GM12878 (cell line): ENCODE measurements at regions not wholly inside any gene's neighbourhood (a gene's known extent, or its start where the extent isn't known, plus 50 kb on each side); places are given as distances from the start of the nearest gene placed in this dataset.

ENCODE experiments used
- ATAC-seq: fragments of 200-7000 bp; cut with Tn5 transposase; 3 replicates; pipeline ENCODE4 v1.9.1; 2020; ENCODE audit warnings: mild to moderate bottlenecking, moderate library complexity
- BruUV-seq: library from RNA; stranded (reverse); fragments of 400-500 nt; replicated peaks from 2 replicates; lab custom pipeline; 2021; lab: Mats Ljungman, UMichigan
- CTCF ChIA-PET: fragments of 300-600 bp; sonication (Branson Sonifier 250); formaldehyde crosslinking; extraction: SDS; loops from one replicate; lab custom pipeline; 2021; ENCODE audit warnings: inconsistent platforms; lab: Yijun Ruan, JAX
- POLR2A ChIA-PET: fragments of 350-600 bp; formaldehyde crosslinking; extraction: SDS; loops from one replicate; lab custom pipeline; 2021; ENCODE audit warnings: inconsistent platforms; lab: Charles Lee
- RAD21 ChIA-PET: fragments of 300-600 bp; sonication (Branson Sonifier 250); formaldehyde crosslinking; loops from one replicate; lab custom pipeline; 2023; ENCODE audit warnings: antibody characterized with exemption; ENCODE audit not compliant: unreplicated experiment; lab: Charles Lee
- SMC1A ChIA-PET: fragments of 300-600 bp; sonication (Branson Sonifier 250); formaldehyde crosslinking; loops from one replicate; lab custom pipeline; 2023; ENCODE audit not compliant: unreplicated experiment, uncharacterized antibody; lab: Charles Lee
- DNase-seq: peaks from one replicate; pipeline ENCODE4 v3.0.0-alpha.2; 2011; ENCODE audit warnings: low read depth, low spot score
- FAIRE-seq: peaks from 3 replicates; lab custom pipeline; 2011; peaks lifted over from hg19 to GRCh38; lab: Jason Lieb, UNC
- H2AFZ ChIP-seq: 2 replicates; pipeline ENCODE4 v1.6.0; 2011; ENCODE audit warnings: low read depth, low read length, control low read depth; ENCODE audit not compliant: control insufficient read depth
- H3K27ac ChIP-seq: 2 replicates; pipeline ENCODE4 v1.5.1; 2011; ENCODE audit warnings: control low read depth; ENCODE audit not compliant: control insufficient read depth, insufficient read depth
- H3K27me3 ChIP-seq, 2 experiments: replicated peaks in 1 of 2; 2 replicates each; pipeline versions ENCODE4 v1.6.0 to v1.6.1; 2011; ENCODE audit warnings: low read length in 1 of 2; ENCODE audit not compliant: control insufficient read depth in 2 of 2, insufficient read depth in 2 of 2
- H3K36me3 ChIP-seq, 2 experiments: 2 replicates each; pipeline ENCODE4 v1.5.1; 2011; ENCODE audit warnings: low read length in 1 of 2; ENCODE audit not compliant: control insufficient read depth in 2 of 2, insufficient read depth in 2 of 2
- H3K4me1 ChIP-seq: 2 replicates; pipeline ENCODE4 v1.6.1; 2011; ENCODE audit warnings: mild to moderate bottlenecking, low read length, moderate library complexity, mixed read lengths; ENCODE audit not compliant: control insufficient read depth, insufficient read depth
- H3K4me2 ChIP-seq: 2 replicates; pipeline ENCODE4 v1.6.0; 2011; ENCODE audit warnings: control low read depth; ENCODE audit not compliant: control insufficient read depth, insufficient read depth
- H3K4me3 ChIP-seq: fragments of 200-600 bp; sonication (generic); 2 replicates; pipeline ENCODE4 v1.5.1; 2016
- H3K79me2 ChIP-seq: 2 replicates; pipeline ENCODE4 v1.6.0; 2011; ENCODE audit warnings: low read length; ENCODE audit not compliant: control insufficient read depth, insufficient read depth
- H3K9ac ChIP-seq: 2 replicates; pipeline ENCODE4 v1.8.0; 2011; ENCODE audit warnings: low read length, control low read depth, mixed read lengths; ENCODE audit not compliant: control insufficient read depth, insufficient read depth
- H3K9me3 ChIP-seq: replicated peaks from 3 replicates; pipeline ENCODE4 v1.5.1; 2011; ENCODE audit warnings: mild to moderate bottlenecking, low read length; ENCODE audit not compliant: control insufficient read depth, insufficient read depth
- H4K20me1 ChIP-seq: 2 replicates; pipeline ENCODE4 v1.6.0; 2011; ENCODE audit not compliant: control insufficient read depth, insufficient read depth
- ATF7 ChIP-seq: fragments of 450-650 bp; IDR thresholded peaks from 2 replicates; pipeline ENCODE4 v1.6.1; 2016; ENCODE audit warnings: low read depth, mild to moderate bottlenecking
- CBX5 ChIP-seq: sonication (generic); IDR thresholded peaks from 2 replicates; pipeline ENCODE4 v1.6.1; 2016; ENCODE audit warnings: low read depth, moderate library complexity, mild to moderate bottlenecking, inconsistent platforms
- DPF2 ChIP-seq: fragments of 450-650 bp; IDR thresholded peaks from 2 replicates; pipeline ENCODE4 v1.6.1; 2017; ENCODE audit warnings: mild to moderate bottlenecking
- IRF3 ChIP-seq: fragments of 450-650 bp; IDR thresholded peaks from 2 replicates; pipeline ENCODE4 v1.6.1; 2014; ENCODE audit warnings: mild to moderate bottlenecking
- MEF2A ChIP-seq: IDR thresholded peaks from 2 replicates; pipeline ENCODE4 v1.6.1; 2011; ENCODE audit warnings: low read depth, mild to moderate bottlenecking, low read length, moderate library complexity; ENCODE audit not compliant: insufficient read depth
- RUNX3 ChIP-seq: IDR thresholded peaks from 2 replicates; pipeline ENCODE4 v1.6.1; 2012; ENCODE audit warnings: low read length, inconsistent platforms
- SUPT20H ChIP-seq: IDR thresholded peaks from 2 replicates; pipeline ENCODE4 v1.6.1; 2011; ENCODE audit warnings: low read depth, mild to moderate bottlenecking, low read length, moderate library complexity, borderline replicate concordance; ENCODE audit not compliant: control insufficient read depth
- YBX1 ChIP-seq: fragments of 450-650 bp; IDR thresholded peaks from 2 replicates; pipeline ENCODE4 v1.6.1; 2016; ENCODE audit warnings: antibody characterized with exemption
- ZSCAN29 ChIP-seq: fragments of 450-650 bp; IDR thresholded peaks from 2 replicates; pipeline ENCODE4 v1.6.1; 2017; ENCODE audit warnings: mild to moderate bottlenecking, moderate library complexity
- WGBS: methylation state at CpG from one replicate; pipeline ENCODE4 v1.1.6; 2016; ENCODE audit warnings: low lambda C conversion rate; ENCODE audit not compliant: insufficient replicate concordance, insufficient coverage; ENCODE audit errors: missing lambda C conversion rate; 5-methylcytosine and 5-hydroxymethylcytosine counted together
- in situ Hi-C: fragments of 300-500 bp; cut with MboI; formaldehyde crosslinking; loops from 9 replicates; pipeline ENCODE4 v1.14.3; 2018; ENCODE audit warnings: mixed read lengths
- intact Hi-C: fragments of 100-400 bp; cut with micrococcal nuclease; formaldehyde crosslinking; loops from one replicate; pipeline ENCODE4 v1.14.2; 2022; ENCODE audit not compliant: unreplicated experiment
- TF ChIP-seq, protein P1 (sequence below): fragments of 450-650 bp; IDR thresholded peaks from 2 replicates; pipeline ENCODE4 v1.6.1; 2017; ENCODE audit warnings: mild to moderate bottlenecking, moderate library complexity
- TF ChIP-seq, protein P2 (sequence below): fragments of 450-650 bp; IDR thresholded peaks from 2 replicates; pipeline ENCODE4 v1.6.1; 2017; ENCODE audit warnings: mild to moderate bottlenecking, low read depth, inconsistent platforms; ENCODE audit not compliant: poor library complexity, severe bottlenecking

DNA sequence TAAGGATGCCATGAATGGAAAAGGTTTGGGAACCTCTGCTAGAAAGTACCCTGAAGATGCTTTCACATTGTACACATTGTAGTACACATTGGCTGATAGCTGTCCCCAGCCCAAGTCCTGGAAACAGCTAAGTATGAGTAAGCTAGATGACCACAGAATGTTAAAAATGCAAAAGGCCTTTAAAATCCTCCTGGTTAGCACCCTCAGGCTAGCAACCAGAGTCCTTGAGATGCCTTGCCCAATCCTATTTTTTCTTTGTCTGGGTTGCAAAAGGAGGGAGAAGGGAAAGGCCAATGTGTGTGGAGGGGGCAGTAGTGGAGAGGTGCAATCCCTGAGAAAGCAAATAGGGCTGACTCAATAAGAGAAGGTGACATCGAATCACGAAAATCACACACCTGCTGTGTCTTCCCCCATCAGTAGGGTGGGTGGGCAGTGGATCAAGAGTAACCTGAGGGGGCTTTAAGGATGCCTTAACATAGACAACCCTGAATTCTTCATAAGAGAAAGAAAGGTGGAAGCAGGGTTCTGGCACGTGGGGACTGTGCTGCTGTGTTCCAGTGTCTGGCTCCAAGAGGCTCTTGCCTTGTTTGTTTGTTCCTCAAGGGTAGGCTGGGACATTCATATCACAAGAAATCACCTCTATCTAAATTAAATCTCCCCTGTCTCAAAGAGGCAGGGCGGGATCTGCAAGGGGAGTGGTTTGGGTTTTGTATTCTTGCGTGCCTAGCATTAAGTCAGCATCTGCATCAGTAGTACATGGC lies 266.2 kb upstream of the PLXNA2 start:
- H3K27me3 ChIP-seq, result no peaks in the 10 kb centered on the region
- WGBS, result 20% methylated on average over 5 of the region's 5 CpGs
- H3K9ac ChIP-seq, result no peak overlapping the region
- no TSS peak for BruUV-seq
- no peak overlapping the region for H2AFZ ChIP-seq
- RAD21 ChIA-PET, result no interaction called here
- H3K79me2 ChIP-seq, result no peaks in the 10 kb centered on the region
- H3K4me2 ChIP-seq, result no peak overlapping the region
- H3K4me3 ChIP-seq, result no peak overlapping the region
- TF ChIP-seq IRF3, result no peak
- TF ChIP-seq CBX5, result no peak
- TF ChIP-seq DPF2, result no peak
- no peak for TF ChIP-seq YBX1
- TF ChIP-seq, protein P1, sequence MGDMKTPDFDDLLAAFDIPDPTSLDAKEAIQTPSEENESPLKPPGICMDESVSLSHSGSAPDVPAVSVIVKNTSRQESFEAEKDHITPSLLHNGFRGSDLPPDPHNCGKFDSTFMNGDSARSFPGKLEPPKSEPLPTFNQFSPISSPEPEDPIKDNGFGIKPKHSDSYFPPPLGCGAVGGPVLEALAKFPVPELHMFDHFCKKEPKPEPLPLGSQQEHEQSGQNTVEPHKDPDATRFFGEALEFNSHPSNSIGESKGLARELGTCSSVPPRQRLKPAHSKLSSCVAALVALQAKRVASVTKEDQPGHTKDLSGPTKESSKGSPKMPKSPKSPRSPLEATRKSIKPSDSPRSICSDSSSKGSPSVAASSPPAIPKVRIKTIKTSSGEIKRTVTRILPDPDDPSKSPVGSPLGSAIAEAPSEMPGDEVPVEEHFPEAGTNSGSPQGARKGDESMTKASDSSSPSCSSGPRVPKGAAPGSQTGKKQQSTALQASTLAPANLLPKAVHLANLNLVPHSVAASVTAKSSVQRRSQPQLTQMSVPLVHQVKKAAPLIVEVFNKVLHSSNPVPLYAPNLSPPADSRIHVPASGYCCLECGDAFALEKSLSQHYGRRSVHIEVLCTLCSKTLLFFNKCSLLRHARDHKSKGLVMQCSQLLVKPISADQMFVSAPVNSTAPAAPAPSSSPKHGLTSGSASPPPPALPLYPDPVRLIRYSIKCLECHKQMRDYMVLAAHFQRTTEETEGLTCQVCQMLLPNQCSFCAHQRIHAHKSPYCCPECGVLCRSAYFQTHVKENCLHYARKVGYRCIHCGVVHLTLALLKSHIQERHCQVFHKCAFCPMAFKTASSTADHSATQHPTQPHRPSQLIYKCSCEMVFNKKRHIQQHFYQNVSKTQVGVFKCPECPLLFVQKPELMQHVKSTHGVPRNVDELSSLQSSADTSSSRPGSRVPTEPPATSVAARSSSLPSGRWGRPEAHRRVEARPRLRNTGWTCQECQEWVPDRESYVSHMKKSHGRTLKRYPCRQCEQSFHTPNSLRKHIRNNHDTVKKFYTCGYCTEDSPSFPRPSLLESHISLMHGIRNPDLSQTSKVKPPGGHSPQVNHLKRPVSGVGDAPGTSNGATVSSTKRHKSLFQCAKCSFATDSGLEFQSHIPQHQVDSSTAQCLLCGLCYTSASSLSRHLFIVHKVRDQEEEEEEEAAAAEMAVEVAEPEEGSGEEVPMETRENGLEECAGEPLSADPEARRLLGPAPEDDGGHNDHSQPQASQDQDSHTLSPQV, result no peak
- TF ChIP-seq ZSCAN29, result no peak
- TF ChIP-seq, protein P2, sequence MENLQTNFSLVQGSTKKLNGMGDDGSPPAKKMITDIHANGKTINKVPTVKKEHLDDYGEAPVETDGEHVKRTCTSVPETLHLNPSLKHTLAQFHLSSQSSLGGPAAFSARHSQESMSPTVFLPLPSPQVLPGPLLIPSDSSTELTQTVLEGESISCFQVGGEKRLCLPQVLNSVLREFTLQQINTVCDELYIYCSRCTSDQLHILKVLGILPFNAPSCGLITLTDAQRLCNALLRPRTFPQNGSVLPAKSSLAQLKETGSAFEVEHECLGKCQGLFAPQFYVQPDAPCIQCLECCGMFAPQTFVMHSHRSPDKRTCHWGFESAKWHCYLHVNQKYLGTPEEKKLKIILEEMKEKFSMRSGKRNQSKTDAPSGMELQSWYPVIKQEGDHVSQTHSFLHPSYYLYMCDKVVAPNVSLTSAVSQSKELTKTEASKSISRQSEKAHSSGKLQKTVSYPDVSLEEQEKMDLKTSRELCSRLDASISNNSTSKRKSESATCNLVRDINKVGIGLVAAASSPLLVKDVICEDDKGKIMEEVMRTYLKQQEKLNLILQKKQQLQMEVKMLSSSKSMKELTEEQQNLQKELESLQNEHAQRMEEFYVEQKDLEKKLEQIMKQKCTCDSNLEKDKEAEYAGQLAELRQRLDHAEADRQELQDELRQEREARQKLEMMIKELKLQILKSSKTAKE, result no peak
- no peak for TF ChIP-seq ATF7
- TF ChIP-seq MEF2A, result no peak
- no peak for TF ChIP-seq RUNX3
- no peak for TF ChIP-seq SUPT20H
- POLR2A ChIA-PET, result no interaction called here
- SMC1A ChIA-PET, result interaction anchor here (1.1 kb wide), 1 partner anchor 12 kb away, joined by 3 read pairs; no protein-coding TSS in a partner anchor
- no peaks in the 10 kb centered on the region for H3K9me3 ChIP-seq
- in situ Hi-C loops, result no loop called here
- H3K27ac ChIP-seq, result no peak overlapping the region
- no peaks in the 10 kb centered on the region for H3K36me3 ChIP-seq
- H3K4me1 ChIP-seq, result no peaks in the 10 kb centered on the region
- DNase-seq (no peak), FAIRE-seq (no peak), ATAC-seq (no peak)
- H4K20me1 ChIP-seq, result no peaks in the 10 kb centered on the region
- intact Hi-C loops, result no loop called here
- CTCF ChIA-PET, result no interaction called here
